IMR-90 (cell line): ENCODE measurements at regions not wholly inside any gene's neighbourhood (a gene's known extent, or its start where the extent isn't known, plus 50 kb on each side); places are given as distances from the start of the nearest gene placed in this dataset.

Source experiments
- ATAC-seq: fragments of 200-7000 bp; cut with Tn5 transposase; 2 replicates; pipeline ENCODE4 v1.9.1; 2020; ENCODE audit warnings: low read depth, mild to moderate bottlenecking, moderate library complexity
- BruUV-seq: library from RNA; stranded (reverse); fragments of 400-500 nt; replicated peaks from 2 replicates; lab custom pipeline; 2021; lab: Mats Ljungman, UMichigan
- CTCF ChIA-PET: fragments of 300-600 bp; formaldehyde crosslinking; extraction: SDS; loops from one replicate; lab custom pipeline; 2021; ENCODE audit warnings: antibody characterized with exemption; lab: Yijun Ruan, JAX
- POLR2A ChIA-PET: fragments of 300-600 bp; sonication (Branson Sonifier 250); formaldehyde crosslinking; loops from one replicate; lab custom pipeline; 2022; ENCODE audit warnings: antibody characterized with exemption; ENCODE audit not compliant: unreplicated experiment; lab: Charles Lee
- DNase-seq: peaks from one replicate; pipeline ENCODE4 v3.0.0; 2013
- H2AFZ ChIP-seq: replicated peaks from 2 replicates; pipeline ENCODE3; 2013; ENCODE audit warnings: low read length, mild to moderate bottlenecking; ENCODE audit not compliant: poor library complexity
- H2AK5ac ChIP-seq: 2 replicates; pipeline ENCODE4 v1.6.1; 2013; ENCODE audit warnings: low read depth, low read length, inconsistent platforms
- H2AK9ac ChIP-seq: replicated peaks from 2 replicates; pipeline ENCODE3; 2013; ENCODE audit warnings: mild to moderate bottlenecking, low read depth, low read length, moderate library complexity; ENCODE audit not compliant: poor library complexity
- H2BK120ac ChIP-seq: 2 replicates; pipeline ENCODE4 v1.6.1; 2013; ENCODE audit warnings: low read depth, low read length, inconsistent platforms
- H2BK15ac ChIP-seq: 3 replicates; pipeline ENCODE4 v1.6.1; 2013; ENCODE audit warnings: low read depth, low read length, inconsistent platforms
- H2BK20ac ChIP-seq: 2 replicates; pipeline ENCODE4 v1.6.1; 2013; ENCODE audit warnings: low read depth, mild to moderate bottlenecking, inconsistent platforms, low read length, moderate library complexity
- H2BK5ac ChIP-seq: 2 replicates; pipeline ENCODE4 v1.6.1; 2013; ENCODE audit warnings: mild to moderate bottlenecking, low read depth, low read length, inconsistent platforms; ENCODE audit not compliant: poor library complexity, severe bottlenecking
- H3K14ac ChIP-seq: replicated peaks from 2 replicates; pipeline ENCODE4 v1.6.1; 2013; ENCODE audit warnings: low read depth, low read length, inconsistent platforms
- H3K18ac ChIP-seq: 2 replicates; pipeline ENCODE4 v1.6.1; 2013; ENCODE audit warnings: low read depth, low read length, control low read depth
- H3K23ac ChIP-seq: 2 replicates; pipeline ENCODE4 v1.6.1; 2013; ENCODE audit warnings: low read depth, low read length, inconsistent platforms
- H3K27ac ChIP-seq: 2 replicates; pipeline ENCODE4 v1.5.1; 2013; ENCODE audit warnings: mild to moderate bottlenecking, control low read depth, low read length; ENCODE audit not compliant: insufficient read depth
- H3K27me3 ChIP-seq: 2 replicates; pipeline ENCODE4 v1.6.1; 2013; ENCODE audit warnings: low read length; ENCODE audit not compliant: control insufficient read depth, insufficient read depth
- H3K36me3 ChIP-seq: 2 replicates; pipeline ENCODE4 v1.6.1; 2013; ENCODE audit warnings: low read length, mixed read lengths; ENCODE audit not compliant: control insufficient read depth, insufficient read depth
- H3K4ac ChIP-seq: 2 replicates; pipeline ENCODE4 v1.6.1; 2013; ENCODE audit warnings: low read depth, low read length, inconsistent platforms
- H3K4me1 ChIP-seq: 2 replicates; pipeline ENCODE4 v1.6.1; 2013; ENCODE audit warnings: low read length, mixed read lengths; ENCODE audit not compliant: control insufficient read depth, insufficient read depth
- H3K4me2 ChIP-seq: 2 replicates; pipeline ENCODE4 v1.6.1; 2013; ENCODE audit warnings: low read depth, mild to moderate bottlenecking, control low read depth, low read length, moderate library complexity
- H3K4me3 ChIP-seq: 2 replicates; pipeline ENCODE4 v1.5.1; 2013; ENCODE audit warnings: low read depth, mild to moderate bottlenecking, control low read depth, low read length, moderate library complexity; ENCODE audit not compliant: insufficient read depth
- H3K56ac ChIP-seq: 2 replicates; pipeline ENCODE4 v1.6.1; 2013; ENCODE audit warnings: low read length, inconsistent platforms; ENCODE audit not compliant: insufficient read depth; ENCODE audit errors: extremely low read depth
- H3K79me1 ChIP-seq, 2 experiments: 2 replicates each; pipeline ENCODE4 v1.6.1; 2013; ENCODE audit warnings: low read length in 2 of 2, inconsistent platforms in 1 of 2, low read depth in 1 of 2
- H3K9ac ChIP-seq: 2 replicates; pipeline ENCODE4 v1.6.1; 2013; ENCODE audit warnings: low read depth, low read length, control low read depth
- H3K9me1 ChIP-seq: 2 replicates; pipeline ENCODE4 v1.6.1; 2013; ENCODE audit warnings: low read length, inconsistent platforms; ENCODE audit not compliant: insufficient read depth
- H3K9me3 ChIP-seq: 2 replicates; pipeline ENCODE4 v1.6.1; 2013; ENCODE audit warnings: low read length; ENCODE audit not compliant: control insufficient read depth, insufficient read depth
- H4K20me1 ChIP-seq: 2 replicates; pipeline ENCODE4 v1.6.1; 2013; ENCODE audit warnings: low read length, inconsistent platforms; ENCODE audit not compliant: insufficient read depth
- H4K5ac ChIP-seq: 2 replicates; pipeline ENCODE4 v1.6.1; 2013; ENCODE audit warnings: mild to moderate bottlenecking, low read depth, low read length, control low read depth
- H4K8ac ChIP-seq, 2 experiments: 2 replicates each; pipeline ENCODE4 v1.6.1; 2013; ENCODE audit warnings: low read depth in 2 of 2, low read length in 2 of 2, control low read depth in 1 of 2, inconsistent platforms in 1 of 2
- H4K91ac ChIP-seq: 2 replicates; pipeline ENCODE4 v1.6.1; 2013; ENCODE audit warnings: low read depth, low read length, inconsistent platforms; ENCODE audit not compliant: insufficient read depth
- MAFK ChIP-seq: IDR thresholded peaks from 2 replicates; pipeline ENCODE4 v1.6.1; 2012; ENCODE audit warnings: low read depth, low read length, improper control_type of control experiment
- NFE2L2 ChIP-seq: fragments of 150-350 bp; IDR thresholded peaks from 2 replicates; pipeline ENCODE4 v1.6.1; 2016; ENCODE audit warnings: low read depth, mild to moderate bottlenecking, low read length
- WGBS, 2 experiments: methylation state at CpG; one replicate each; pipeline versions ENCODE4 v1.1.5 to v1.1.7; 2013; ENCODE audit warnings: missing lambda C conversion rate in 2 of 2; ENCODE audit not compliant: insufficient read length in 1 of 2; ENCODE audit errors: extremely low coverage in 2 of 2; 5-methylcytosine and 5-hydroxymethylcytosine counted together
- dilution Hi-C: fragments of 300-500 bp; cut with HindIII; formaldehyde crosslinking; loops from one replicate; pipeline ENCODE4 v1.14.3; 2018; ENCODE audit warnings: low sequenced_read_pairs; ENCODE audit not compliant: unreplicated experiment
- in situ Hi-C: fragments of 300-500 bp; cut with MboI; formaldehyde crosslinking; loops from 3 replicates; pipeline ENCODE4 v1.14.3; 2019; ENCODE audit warnings: low sequenced_read_pairs, inconsistent platforms, mixed read lengths
- intact Hi-C: fragments of 100-400 bp; cut with micrococcal nuclease; formaldehyde crosslinking; loops from 2 replicates; pipeline ENCODE4 v1.10.0; 2022
- TF ChIP-seq, protein P1 (sequence below): fragments of 150-350 bp; IDR thresholded peaks from 2 replicates; pipeline ENCODE4 v1.6.1; 2017; ENCODE audit warnings: mild to moderate bottlenecking, antibody characterized with exemption, low read length, low read depth

DNA sequence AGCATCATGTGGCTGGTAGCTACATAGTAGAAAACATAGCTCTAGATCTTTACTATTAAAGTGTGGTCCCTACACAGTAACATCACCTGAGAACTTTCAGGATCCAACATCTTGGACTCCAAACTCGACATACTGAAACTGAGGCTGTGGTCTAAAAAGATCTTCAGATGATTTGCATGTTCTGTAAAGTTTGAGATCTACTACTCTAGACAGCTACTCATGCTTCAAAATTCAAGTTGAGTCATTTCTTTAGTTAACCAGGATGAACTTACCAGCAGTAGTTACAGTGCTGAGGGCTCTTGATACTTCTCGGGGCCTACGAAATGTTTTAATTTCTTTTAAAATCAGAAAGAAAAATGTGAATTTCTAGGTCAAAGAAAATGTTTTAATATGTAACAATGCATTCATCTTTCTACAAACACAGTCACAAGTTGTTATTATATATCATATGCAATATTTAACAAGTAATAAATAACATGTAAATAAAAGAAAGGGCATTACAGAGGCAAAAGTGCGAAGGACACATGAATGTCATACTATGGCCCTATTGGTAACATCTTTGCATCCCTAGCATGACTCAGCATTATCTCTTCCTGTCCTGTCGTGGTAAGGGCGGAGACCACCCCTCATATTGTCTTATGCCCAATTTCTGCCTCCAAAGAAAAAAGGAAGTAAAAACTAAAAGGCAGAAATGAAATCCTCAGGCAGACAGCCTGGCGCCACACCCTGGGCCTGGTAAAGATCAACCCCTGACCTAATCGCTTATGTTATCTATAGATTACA lies 563.9 kb upstream of the TLE4 start:
- peak; percentile 92 for TF ChIP-seq NFE2L2
- TF ChIP-seq, protein P1, sequence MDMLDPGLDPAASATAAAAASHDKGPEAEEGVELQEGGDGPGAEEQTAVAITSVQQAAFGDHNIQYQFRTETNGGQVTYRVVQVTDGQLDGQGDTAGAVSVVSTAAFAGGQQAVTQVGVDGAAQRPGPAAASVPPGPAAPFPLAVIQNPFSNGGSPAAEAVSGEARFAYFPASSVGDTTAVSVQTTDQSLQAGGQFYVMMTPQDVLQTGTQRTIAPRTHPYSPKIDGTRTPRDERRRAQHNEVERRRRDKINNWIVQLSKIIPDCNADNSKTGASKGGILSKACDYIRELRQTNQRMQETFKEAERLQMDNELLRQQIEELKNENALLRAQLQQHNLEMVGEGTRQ, result no peak
- peak; percentile 58 for TF ChIP-seq MAFK
- H2BK20ac ChIP-seq, result no peak overlapping the region
- no peak overlapping the region for H2AFZ ChIP-seq
- no peaks in the 10 kb centered on the region for H3K4me1 ChIP-seq
- no peak overlapping the region for H4K5ac ChIP-seq
- H3K27me3 ChIP-seq, result no peaks in the 10 kb centered on the region
- no peak overlapping the region for H3K4me2 ChIP-seq
- no TSS peak for BruUV-seq
- no peak overlapping the region for H3K14ac ChIP-seq
- H4K20me1 ChIP-seq, result no peaks in the 10 kb centered on the region
- no peak overlapping the region for H2BK15ac ChIP-seq
- H2AK5ac ChIP-seq, result 0 out of 2 replicates have a peak overlapping the region, but pooled peaks have one; percentile 51
- H3K27ac ChIP-seq, result no peak overlapping the region
- 90% methylated on average over 2 of the region's 8 CpGs; no CpG with 5 or more reads in 1 of the 2 experiments for WGBS, 2 experiments
- POLR2A ChIA-PET, result no interaction called here
- H3K36me3 ChIP-seq, result no peaks in the 10 kb centered on the region
- no peaks in the 10 kb centered on the region for H3K79me1 ChIP-seq
- H2BK5ac ChIP-seq, result no peak overlapping the region
- H3K9ac ChIP-seq, result no peak overlapping the region
- H3K4me3 ChIP-seq, result no peak overlapping the region
- in situ Hi-C loops, result no loop called here
- H4K91ac ChIP-seq, result no peak overlapping the region
- H2BK120ac ChIP-seq, result no peak overlapping the region
- H3K9me1 ChIP-seq, result no peaks in the 10 kb centered on the region
- CTCF ChIA-PET, result no interaction called here
- no peak overlapping the region for H3K18ac ChIP-seq
- ATAC-seq, result no peak
- H3K4ac ChIP-seq, result no peak overlapping the region
- no peak overlapping the region for H3K56ac ChIP-seq
- no peak overlapping the region for H2AK9ac ChIP-seq
- H4K8ac ChIP-seq, result no peak overlapping the region
- no peak overlapping the region for H3K23ac ChIP-seq
- DNase-seq, result no peak
- intact Hi-C loops, result no loop called here
- dilution Hi-C loops, result no loop called here
- H3K9me3 ChIP-seq, result no peaks in the 10 kb centered on the region
